RWPE2 (cell line): ENCODE measurements at regions not wholly inside any gene's neighbourhood (a gene's known extent, or its start where the extent isn't known, plus 50 kb on each side); places are given as distances from the start of the nearest gene placed in this dataset.

Experiments
- ATAC-seq: fragments of 200-7000 bp; cut with Tn5 transposase; 3 replicates; pipeline ENCODE4 v1.9.1; 2021; ENCODE audit warnings: low read depth
- DNase-seq: peaks from one replicate; pipeline ENCODE4 v3.0.0-alpha.2; 2020; ENCODE audit warnings: low spot score
- H3K27ac ChIP-seq: fragments of 450-650 bp; 2 replicates; pipeline ENCODE4 v1.5.1; 2017; ENCODE audit warnings: mild to moderate bottlenecking; ENCODE audit not compliant: poor library complexity, severe bottlenecking
- H3K27me3 ChIP-seq: fragments of 250-450 bp; sonication (Bioruptor Pico); 2 replicates; pipeline ENCODE4 v1.5.1; 2021; ENCODE audit warnings: mild to moderate bottlenecking, moderate library complexity; ENCODE audit not compliant: insufficient read depth, poor library complexity, severe bottlenecking
- H3K36me3 ChIP-seq: fragments of 250-450 bp; sonication (Bioruptor Pico); 2 replicates; pipeline ENCODE4 v1.5.1; 2020; ENCODE audit warnings: low read depth, mild to moderate bottlenecking, moderate library complexity
- H3K4me1 ChIP-seq: fragments of 250-450 bp; sonication (Bioruptor Pico); 2 replicates; pipeline ENCODE4 v1.5.1; 2021; ENCODE audit warnings: mild to moderate bottlenecking, moderate library complexity; ENCODE audit not compliant: insufficient read depth, poor library complexity, severe bottlenecking
- H3K4me3 ChIP-seq: fragments of 250-450 bp; sonication (Bioruptor Pico); 2 replicates; pipeline ENCODE4 v1.5.1; 2021; ENCODE audit warnings: mild to moderate bottlenecking, moderate library complexity; ENCODE audit not compliant: severe bottlenecking
- H3K9me3 ChIP-seq: fragments of 250-450 bp; sonication (Bioruptor Pico); 2 replicates; pipeline ENCODE4 v1.5.1; 2021; ENCODE audit warnings: mild to moderate bottlenecking, moderate library complexity; ENCODE audit not compliant: severe bottlenecking
- TF ChIP-seq, protein P1 (sequence below): fragments of 450-650 bp; IDR thresholded peaks from one replicate; pipeline ENCODE4 v1.5.1; 2017; ENCODE audit warnings: mild to moderate bottlenecking, moderate library complexity; ENCODE audit not compliant: poor library complexity, severe bottlenecking

- Histone ChIP-seq H3K4me1 (no peaks in the 10 kb centered on the region), H3K9me3 (no peaks in the 10 kb centered on the region), H3K4me3 (no peak overlapping the region), H3K27me3 (no peaks in the 10 kb centered on the region), H3K27ac (no peak overlapping the region), H3K36me3 (no peaks in the 10 kb centered on the region)
- ATAC-seq, result no peak
- DNase-seq, result no peak
- TF ChIP-seq, protein P1, sequence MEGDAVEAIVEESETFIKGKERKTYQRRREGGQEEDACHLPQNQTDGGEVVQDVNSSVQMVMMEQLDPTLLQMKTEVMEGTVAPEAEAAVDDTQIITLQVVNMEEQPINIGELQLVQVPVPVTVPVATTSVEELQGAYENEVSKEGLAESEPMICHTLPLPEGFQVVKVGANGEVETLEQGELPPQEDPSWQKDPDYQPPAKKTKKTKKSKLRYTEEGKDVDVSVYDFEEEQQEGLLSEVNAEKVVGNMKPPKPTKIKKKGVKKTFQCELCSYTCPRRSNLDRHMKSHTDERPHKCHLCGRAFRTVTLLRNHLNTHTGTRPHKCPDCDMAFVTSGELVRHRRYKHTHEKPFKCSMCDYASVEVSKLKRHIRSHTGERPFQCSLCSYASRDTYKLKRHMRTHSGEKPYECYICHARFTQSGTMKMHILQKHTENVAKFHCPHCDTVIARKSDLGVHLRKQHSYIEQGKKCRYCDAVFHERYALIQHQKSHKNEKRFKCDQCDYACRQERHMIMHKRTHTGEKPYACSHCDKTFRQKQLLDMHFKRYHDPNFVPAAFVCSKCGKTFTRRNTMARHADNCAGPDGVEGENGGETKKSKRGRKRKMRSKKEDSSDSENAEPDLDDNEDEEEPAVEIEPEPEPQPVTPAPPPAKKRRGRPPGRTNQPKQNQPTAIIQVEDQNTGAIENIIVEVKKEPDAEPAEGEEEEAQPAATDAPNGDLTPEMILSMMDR, result no peak
Observed at GRCh38 chr3:35492841-35493240, 146.5 kb upstream of the ARPP21 start.

DNA sequence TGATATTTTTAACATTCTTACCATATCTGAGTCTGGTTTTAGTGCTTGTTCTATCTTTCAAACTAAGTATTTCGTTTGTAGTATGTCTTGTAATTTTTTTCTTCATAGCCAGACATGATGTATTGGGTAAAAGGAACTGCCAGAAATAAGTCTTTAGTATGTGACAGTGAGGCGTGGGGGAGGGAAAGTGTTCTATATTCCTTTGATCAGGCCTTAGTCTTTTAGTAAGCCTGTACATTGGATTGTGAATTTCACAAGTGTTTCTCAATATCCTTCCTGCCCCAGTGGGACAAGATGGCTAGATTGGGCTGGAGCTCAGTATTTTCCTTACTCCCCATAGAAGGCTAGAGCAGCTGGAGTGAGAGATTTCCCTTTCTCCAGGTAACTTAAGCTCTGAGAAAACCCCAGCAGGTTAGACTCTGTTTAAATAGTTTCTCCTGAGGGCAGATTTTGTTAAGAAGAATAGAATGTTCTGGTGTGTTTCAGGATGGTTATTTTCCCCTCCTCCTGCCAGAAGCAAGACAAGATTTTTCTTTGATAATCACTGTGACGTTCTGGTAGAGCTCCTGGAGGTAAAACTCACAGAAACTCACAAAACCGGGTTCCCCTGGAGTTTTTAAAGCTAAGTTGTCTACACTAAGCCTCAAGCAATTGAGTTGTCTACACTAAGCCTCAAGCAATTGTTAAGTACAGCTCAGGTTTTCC is 140.7 kb upstream of the ARPP21 start:
- ATAC-seq (no peak), DNase-seq (no peak)
- Histone ChIP-seq H3K36me3 (no peaks in the 10 kb centered on the region), H3K9me3 (no peaks in the 10 kb centered on the region), H3K27me3 (no peaks in the 10 kb centered on the region), H3K27ac (no peak overlapping the region), H3K4me3 (no peak overlapping the region), H3K4me1 (no peaks in the 10 kb centered on the region)
- TF ChIP-seq, protein P1, result no peak

- Histone ChIP-seq H3K36me3 (no peaks in the 10 kb centered on the region), H3K4me1 (no peaks in the 10 kb centered on the region), H3K4me3 (no peak overlapping the region), H3K27me3 (no peaks in the 10 kb centered on the region), H3K9me3 (no peaks in the 10 kb centered on the region), H3K27ac (no peak overlapping the region)
- TF ChIP-seq, protein P1, result no peak
- no peak for ATAC-seq
- no peak for DNase-seq
Observed at GRCh38 chr3:35500641-35501350, 138.5 kb upstream of the ARPP21 start.

GRCh38 chr3:35502699-35503098 is 136.6 kb upstream of the ARPP21 start:
- H3K4me3 ChIP-seq, result no peak overlapping the region

More at GRCh38 chr3:35502699-35503098, 136.6 kb upstream of the ARPP21 start:
- no peaks in the 10 kb centered on the region for H3K36me3 ChIP-seq
- no peaks in the 10 kb centered on the region for H3K27me3 ChIP-seq
- no peak overlapping the region for H3K27ac ChIP-seq
- no peaks in the 10 kb centered on the region for H3K9me3 ChIP-seq
- TF ChIP-seq, protein P1, result no peak
- no peak for ATAC-seq
- no peak for DNase-seq
- no peaks in the 10 kb centered on the region for H3K4me1 ChIP-seq
